ENCODE measurements at regions not wholly inside any gene's neighbourhood (a gene's known extent, or its start where the extent isn't known, plus 50 kb on each side); places are given as distances from the start of the nearest gene placed in this dataset.

GRCh38 chr10:128695931-128696330 is 569.7 kb upstream of the MKI67 start:
- Histone ChIP-seq H3K27ac (ENCODE audit: low read depth, low read length) (no peak overlapping the region), H3K27me3 (ENCODE audit: control insufficient read depth in 2 of 2, insufficient read depth in 2 of 2, low read length in 2 of 2) (no peaks in the 10 kb centered on the region), H3K4me1 (ENCODE audit: control insufficient read depth in 2 of 2, insufficient read depth in 2 of 2, low read length in 2 of 2) (no peaks in the 10 kb centered on the region), H3K4me3 (ENCODE audit: low read length) (no peak overlapping the region), H3K36me3 (ENCODE audit: control insufficient read depth in 2 of 3, insufficient read depth in 3 of 3, low read length in 3 of 3) (no peaks in the 10 kb centered on the region), H3K9me3 (ENCODE audit: control insufficient read depth in 2 of 3, low read length in 3 of 3) (no peaks in the 10 kb centered on the region)
- H3K27ac Mint-ChIP-seq: no peak overlapping the region
- DNase-seq: no peak
- no peaks in the 10 kb centered on the region for H3K36me3 Mint-ChIP-seq
- H3K9me3 Mint-ChIP-seq: peaks cover 0 to 2% (median 0%) of the 10 kb centered on the region in 11 donors
- H3K4me3 Mint-ChIP-seq: no peak overlapping the region
- H3K27me3 Mint-ChIP-seq: peaks cover 0 to 17% (median 12%) of the 10 kb centered on the region in 5 donors
- intact Hi-C loops (cut with micrococcal nuclease): no loop called here
- POLR2A ChIA-PET: no interaction called here
- ATAC-seq: no peak
- H3K4me1 Mint-ChIP-seq: peaks cover 0 to 1% (median 0%) of the 10 kb centered on the region in 7 donors
- CTCF ChIA-PET: no interaction called here

DNA sequence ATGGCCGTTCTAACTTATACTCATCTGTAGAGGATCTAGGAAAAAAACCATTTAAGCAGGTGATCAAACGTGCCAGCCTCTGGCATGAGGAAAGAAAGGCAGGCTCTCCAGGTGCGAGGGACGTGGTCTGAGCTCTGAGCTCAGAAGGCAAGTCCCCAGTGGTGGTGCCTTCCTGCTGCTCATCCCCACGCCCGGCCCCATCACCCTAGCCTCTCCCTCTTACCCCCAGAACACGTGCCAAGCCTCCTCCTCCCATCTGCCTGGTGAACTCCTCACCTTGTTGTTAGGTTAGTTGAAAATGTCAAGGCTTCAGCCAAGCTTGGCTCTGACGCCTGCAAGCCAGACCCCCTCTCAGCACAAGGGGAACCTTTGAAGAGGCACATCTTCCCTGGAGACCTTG is 571.2 kb upstream of the MKI67 start:
- Histone ChIP-seq H3K9me3 (ENCODE audit: control insufficient read depth in 2 of 3, low read length in 3 of 3) (no peaks in the 10 kb centered on the region), H3K36me3 (ENCODE audit: control insufficient read depth in 2 of 3, insufficient read depth in 3 of 3, low read length in 3 of 3) (no peaks in the 10 kb centered on the region), H3K4me3 (ENCODE audit: low read length) (no peak overlapping the region), H3K27me3 (ENCODE audit: control insufficient read depth in 2 of 2, insufficient read depth in 2 of 2, low read length in 2 of 2) (no peaks in the 10 kb centered on the region), H3K27ac (ENCODE audit: low read depth, low read length) (no peak overlapping the region), H3K4me1 (ENCODE audit: control insufficient read depth in 2 of 2, insufficient read depth in 2 of 2, low read length in 2 of 2) (no peaks in the 10 kb centered on the region)
- ChIA-PET POLR2A (no interaction called here), CTCF (no interaction called here)
- peaks cover 0 to 2% (median 0%) of the 10 kb centered on the region in 11 donors for H3K9me3 Mint-ChIP-seq
- H3K4me1 Mint-ChIP-seq: peaks cover 0 to 1% (median 0%) of the 10 kb centered on the region in 7 donors
- no peak overlapping the region for H3K4me3 Mint-ChIP-seq
- no peak for DNase-seq
- no peak overlapping the region for H3K27ac Mint-ChIP-seq
- H3K36me3 Mint-ChIP-seq: no peaks in the 10 kb centered on the region
- intact Hi-C loops (cut with micrococcal nuclease): no loop called here
- peaks cover 0 to 17% (median 14%) of the 10 kb centered on the region in 5 donors for H3K27me3 Mint-ChIP-seq
- no peak for ATAC-seq

DNA sequence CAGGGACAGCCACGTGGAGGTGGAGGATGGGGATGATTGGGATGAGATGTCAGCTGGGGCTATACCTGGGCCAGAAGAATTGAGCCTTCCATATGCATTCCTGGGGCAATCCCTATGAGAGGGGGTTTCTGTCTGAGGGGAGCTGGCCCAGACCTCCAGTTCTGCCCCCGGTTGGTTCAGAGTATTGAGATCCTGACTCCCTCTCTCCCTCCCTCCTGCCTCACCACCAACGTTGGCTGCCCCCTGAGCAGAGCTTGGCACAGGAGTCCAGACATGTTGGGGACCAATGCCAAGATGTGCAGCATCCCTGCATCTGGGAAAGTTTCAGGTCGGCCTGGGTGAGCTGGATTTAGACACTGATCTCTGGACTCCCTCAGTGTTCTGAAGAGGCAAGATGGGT is 575.2 kb upstream of the MKI67 start:
- H3K27ac Mint-ChIP-seq: no peak overlapping the region
- DNase-seq: no peak
- H3K9me3 ChIP-seq (ENCODE audit: control insufficient read depth in 2 of 3, low read length in 3 of 3): no peaks in the 10 kb centered on the region
- no peak overlapping the region for H3K4me3 ChIP-seq (ENCODE audit: low read length)
- no peaks in the 10 kb centered on the region for H3K36me3 Mint-ChIP-seq
- H3K4me3 Mint-ChIP-seq: no peak overlapping the region
- H3K4me1 Mint-ChIP-seq: no peaks in the 10 kb centered on the region
- no peak overlapping the region for H3K27ac ChIP-seq (ENCODE audit: low read depth, low read length)
- peaks cover 2 to 27% (median 10%) of the 10 kb centered on the region in 5 donors for H3K27me3 Mint-ChIP-seq
- no peaks in the 10 kb centered on the region for H3K4me1 ChIP-seq (ENCODE audit: control insufficient read depth in 2 of 2, insufficient read depth in 2 of 2, low read length in 2 of 2)
- no peaks in the 10 kb centered on the region for H3K36me3 ChIP-seq (ENCODE audit: control insufficient read depth in 2 of 3, insufficient read depth in 3 of 3, low read length in 3 of 3)
- intact Hi-C loops (cut with micrococcal nuclease): no loop called here
- H3K9me3 Mint-ChIP-seq: peaks cover 0 to 5% (median 0%) of the 10 kb centered on the region in 11 donors
- H3K27me3 ChIP-seq (ENCODE audit: control insufficient read depth in 2 of 2, insufficient read depth in 2 of 2, low read length in 2 of 2): no peaks in the 10 kb centered on the region
- POLR2A ChIA-PET: no interaction called here
- CTCF ChIA-PET: no interaction called here
- no peak for ATAC-seq

- intact Hi-C loops (cut with micrococcal nuclease): no loop called here
- POLR2A ChIA-PET: no interaction called here
- H3K27ac Mint-ChIP-seq: no peak overlapping the region
Measured at GRCh38 chr10:128701837-128702236, 575.6 kb upstream of the MKI67 start.

DNA sequence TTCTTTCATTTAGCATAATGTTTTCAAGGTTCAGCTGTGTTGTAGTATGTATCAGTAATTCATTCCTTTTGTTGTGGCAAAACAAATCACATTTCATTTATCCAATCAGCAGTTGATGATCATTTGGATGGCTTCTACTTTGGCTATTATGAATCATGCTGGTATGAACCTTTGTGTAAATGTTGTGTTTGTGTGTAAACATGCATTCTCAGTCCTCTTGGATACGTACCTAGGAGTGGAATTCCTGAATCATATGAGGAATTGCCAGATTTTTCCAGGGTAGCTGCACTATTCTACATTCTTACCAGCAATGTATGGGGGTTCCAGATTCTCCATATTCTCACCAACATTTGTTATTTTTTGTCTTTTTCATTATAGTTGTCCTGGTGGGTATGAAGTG is 578.5 kb upstream of the MKI67 start:
- Mint-ChIP-seq H3K36me3 (no peaks in the 10 kb centered on the region), H3K4me3 (no peak overlapping the region), H3K27me3 (peaks cover 10 to 33% (median 14%) of the 10 kb centered on the region in 5 donors), H3K27ac (no peak overlapping the region), H3K9me3 (peaks cover 0 to 6% (median 0%) of the 10 kb centered on the region in 11 donors), H3K4me1 (no peaks in the 10 kb centered on the region)
- ChIA-PET POLR2A (no interaction called here), CTCF (no interaction called here)
- ATAC-seq (no peak), DNase-seq (no peak)
- no peak overlapping the region for H3K4me3 ChIP-seq (ENCODE audit: low read length)
- H3K36me3 ChIP-seq (ENCODE audit: control insufficient read depth in 2 of 3, insufficient read depth in 3 of 3, low read length in 3 of 3): no peaks in the 10 kb centered on the region
- no peak overlapping the region for H3K27ac ChIP-seq (ENCODE audit: low read depth, low read length)
- no peaks in the 10 kb centered on the region for H3K9me3 ChIP-seq (ENCODE audit: control insufficient read depth in 2 of 3, low read length in 3 of 3)
- intact Hi-C loops (cut with micrococcal nuclease): no loop called here
- H3K27me3 ChIP-seq (ENCODE audit: control insufficient read depth in 2 of 2, insufficient read depth in 2 of 2, low read length in 2 of 2): no peaks in the 10 kb centered on the region
- no peaks in the 10 kb centered on the region for H3K4me1 ChIP-seq (ENCODE audit: control insufficient read depth in 2 of 2, insufficient read depth in 2 of 2, low read length in 2 of 2)

More at GRCh38 chr10:128701837-128702236, 575.6 kb upstream of the MKI67 start:
- Mint-ChIP-seq H3K4me3 (no peak overlapping the region), H3K27me3 (peaks cover 2 to 27% (median 9%) of the 10 kb centered on the region in 5 donors), H3K4me1 (no peaks in the 10 kb centered on the region), H3K36me3 (no peaks in the 10 kb centered on the region), H3K9me3 (peaks cover 0 to 5% (median 0%) of the 10 kb centered on the region in 11 donors)
- Histone ChIP-seq H3K9me3 (ENCODE audit: control insufficient read depth in 2 of 3, low read length in 3 of 3) (no peaks in the 10 kb centered on the region), H3K4me3 (ENCODE audit: low read length) (no peak overlapping the region), H3K4me1 (ENCODE audit: control insufficient read depth in 2 of 2, insufficient read depth in 2 of 2, low read length in 2 of 2) (no peaks in the 10 kb centered on the region), H3K27me3 (ENCODE audit: control insufficient read depth in 2 of 2, insufficient read depth in 2 of 2, low read length in 2 of 2) (no peaks in the 10 kb centered on the region), H3K27ac (ENCODE audit: low read depth, low read length) (no peak overlapping the region), H3K36me3 (ENCODE audit: control insufficient read depth in 2 of 3, insufficient read depth in 3 of 3, low read length in 3 of 3) (no peaks in the 10 kb centered on the region)
- ATAC-seq: no peak
- CTCF ChIA-PET: no interaction called here
- DNase-seq: no peak

DNA sequence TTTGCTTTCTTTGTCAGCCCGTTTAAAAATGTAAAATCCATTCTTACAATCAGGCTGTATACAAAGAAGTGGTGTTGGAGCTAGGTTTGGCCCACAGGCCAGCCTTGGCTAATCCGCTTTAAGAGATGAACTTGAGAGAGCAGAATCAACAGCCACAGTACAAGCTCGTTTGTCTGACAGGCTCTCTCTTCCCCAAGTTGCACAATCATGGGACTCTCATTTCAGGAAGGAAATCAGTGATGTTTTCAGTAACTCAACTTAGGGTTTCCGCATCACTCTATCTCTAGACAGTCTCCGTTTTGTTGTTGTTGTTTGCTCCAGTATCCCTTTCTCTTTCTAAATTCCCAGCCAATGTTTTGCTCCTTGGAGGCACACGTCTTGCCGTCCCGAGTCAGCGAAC is 582.0 kb upstream of the MKI67 start:
- Mint-ChIP-seq H3K27me3 (peaks cover 12 to 33% (median 22%) of the 10 kb centered on the region in 5 donors), H3K4me1 (no peaks in the 10 kb centered on the region), H3K9me3 (peaks cover 0 to 6% (median under 1%) of the 10 kb centered on the region in 11 donors), H3K36me3 (no peaks in the 10 kb centered on the region), H3K27ac (no peak overlapping the region), H3K4me3 (no peak overlapping the region)
- H3K9me3 ChIP-seq (ENCODE audit: control insufficient read depth in 2 of 3, low read length in 3 of 3): no peaks in the 10 kb centered on the region
- DNase-seq (no peak), ATAC-seq (no peak)
- intact Hi-C loops (cut with micrococcal nuclease): no loop called here
- no peak overlapping the region for H3K4me3 ChIP-seq (ENCODE audit: low read length)
- CTCF ChIA-PET: no interaction called here
- no peaks in the 10 kb centered on the region for H3K4me1 ChIP-seq (ENCODE audit: control insufficient read depth in 2 of 2, insufficient read depth in 2 of 2, low read length in 2 of 2)
- no peaks in the 10 kb centered on the region for H3K27me3 ChIP-seq (ENCODE audit: control insufficient read depth in 2 of 2, insufficient read depth in 2 of 2, low read length in 2 of 2)
- POLR2A ChIA-PET: no interaction called here
- H3K36me3 ChIP-seq (ENCODE audit: control insufficient read depth in 2 of 3, insufficient read depth in 3 of 3, low read length in 3 of 3): no peaks in the 10 kb centered on the region
- H3K27ac ChIP-seq (ENCODE audit: low read depth, low read length): no peak overlapping the region

GRCh38 chr10:128709686-128710085 is 583.5 kb upstream of the MKI67 start:
- DNase-seq (no peak), ATAC-seq (no peak)
- H3K4me3 Mint-ChIP-seq: no peak overlapping the region
- Histone ChIP-seq H3K9me3 (ENCODE audit: control insufficient read depth in 2 of 3, low read length in 3 of 3) (no peaks in the 10 kb centered on the region), H3K4me3 (ENCODE audit: low read length) (no peak overlapping the region), H3K27ac (ENCODE audit: low read depth, low read length) (no peak overlapping the region), H3K4me1 (ENCODE audit: control insufficient read depth in 2 of 2, insufficient read depth in 2 of 2, low read length in 2 of 2) (no peaks in the 10 kb centered on the region), H3K36me3 (ENCODE audit: control insufficient read depth in 2 of 3, insufficient read depth in 3 of 3, low read length in 3 of 3) (no peaks in the 10 kb centered on the region), H3K27me3 (ENCODE audit: control insufficient read depth in 2 of 2, insufficient read depth in 2 of 2, low read length in 2 of 2) (no peaks in the 10 kb centered on the region)
- ChIA-PET POLR2A (no interaction called here), CTCF (interaction anchor here (0.7 kb wide), 1 partner anchor 246 kb away, joined by 3 read pairs; no protein-coding TSS in a partner anchor)
- peaks cover 12 to 38% (median 24%) of the 10 kb centered on the region in 5 donors for H3K27me3 Mint-ChIP-seq
- no peaks in the 10 kb centered on the region for H3K36me3 Mint-ChIP-seq
- no peaks in the 10 kb centered on the region for H3K4me1 Mint-ChIP-seq
- peaks cover 0 to 6% (median 1%) of the 10 kb centered on the region in 11 donors for H3K9me3 Mint-ChIP-seq
- intact Hi-C loops (cut with micrococcal nuclease): no loop called here
- no peak overlapping the region for H3K27ac Mint-ChIP-seq
